HG03442 (cell line): ENCODE measurements at regions not wholly inside any gene's neighbourhood (a gene's known extent, or its start where the extent isn't known, plus 50 kb on each side); places are given as distances from the start of the nearest gene placed in this dataset.
"Not testable (repeated sequence)": the region's sequence is repeated elsewhere in the genome, so short reads cannot be mapped to it uniquely, and the experiment has no call there.

ENCODE experiments used
- ATAC-seq: cut with Tn5 transposase; IDR thresholded peaks from one replicate; pipeline ENCODE4 v1.9.1; 2021; ENCODE audit warnings: mild to moderate bottlenecking, moderate library complexity; ENCODE audit not compliant: unreplicated experiment

GRCh38 chr13:64648293-64648692 lies 2581.8 kb downstream of the PCDH9 start:
- no peak for ATAC-seq

- ATAC-seq, result no peak
Measured at GRCh38 chr13:64643066-64643465, 2587.1 kb downstream of the PCDH9 start.

- no peak for ATAC-seq
Measured at GRCh38 chr13:64640002-64640401, 2590.1 kb downstream of the PCDH9 start.

- no peak for ATAC-seq
Measured at GRCh38 chr13:64639206-64639605, 2590.9 kb downstream of the PCDH9 start.

GRCh38 chr13:64633948-64634347 lies 2596.2 kb downstream of the PCDH9 start:
- ATAC-seq, result no peak

GRCh38 chr13:64627654-64628053 lies 2602.5 kb downstream of the PCDH9 start:
- no peak for ATAC-seq

GRCh38 chr13:64626105-64626504 lies 2604.0 kb downstream of the PCDH9 start:
- ATAC-seq, result no peak

GRCh38 chr13:64617231-64617630 lies 2612.9 kb downstream of the PCDH9 start:
- no peak for ATAC-seq

- ATAC-seq, result no peak
Measured at GRCh38 chr13:64591971-64592370, 2638.2 kb downstream of the PCDH9 start.

- ATAC-seq, result no peak
Measured at GRCh38 chr13:64579331-64579730, 2650.8 kb downstream of the PCDH9 start.

GRCh38 chr13:64568748-64569147 lies 2661.4 kb downstream of the PCDH9 start:
- no peak for ATAC-seq

- ATAC-seq, result not testable (repeated sequence)
Measured at GRCh38 chr13:64558031-64558430, 2672.1 kb downstream of the PCDH9 start.

GRCh38 chr13:64556376-64556775 lies 2673.8 kb downstream of the PCDH9 start:
- no peak for ATAC-seq

- no peak for ATAC-seq
Measured at GRCh38 chr13:64553411-64554129, 2676.6 kb downstream of the PCDH9 start.

- ATAC-seq, result no peak
Measured at GRCh38 chr13:64551755-64552154, 2678.4 kb downstream of the PCDH9 start.

GRCh38 chr13:64546371-64546770 lies 2683.8 kb downstream of the PCDH9 start:
- no peak for ATAC-seq

GRCh38 chr13:64540976-64541375 lies 2689.2 kb downstream of the PCDH9 start:
- no peak for ATAC-seq

- no peak for ATAC-seq
Measured at GRCh38 chr13:64540468-64540867, 2689.7 kb downstream of the PCDH9 start.

- no peak for ATAC-seq
Measured at GRCh38 chr13:64538711-64539110, 2691.4 kb downstream of the PCDH9 start.

GRCh38 chr13:64534302-64534701 lies 2695.8 kb downstream of the PCDH9 start:
- ATAC-seq, result no peak

GRCh38 chr13:64531400-64531799 lies 2698.7 kb downstream of the PCDH9 start:
- ATAC-seq, result no peak

- ATAC-seq, result no peak
Measured at GRCh38 chr13:64529874-64530485, 2700.2 kb downstream of the PCDH9 start.

- ATAC-seq, result no peak
Measured at GRCh38 chr13:64528838-64529237, 2701.3 kb downstream of the PCDH9 start.
